ENCODE measurements at regions not wholly inside any gene's neighbourhood (a gene's known extent, or its start where the extent isn't known, plus 50 kb on each side); places are given as distances from the start of the nearest gene placed in this dataset.

GRCh38 chr21:35298757-35299156 lies 249.7 kb upstream of the RUNX1 start:
- Histone ChIP-seq H3K36me3 (ENCODE audit: insufficient read depth, low read length) (no peaks in the 10 kb centered on the region), H3K4me1 (ENCODE audit: insufficient read depth, low read length, poor library complexity, severe bottlenecking) (no peaks in the 10 kb centered on the region), H3F3A (ENCODE audit: low read depth) (no peaks in the 10 kb centered on the region), H3K9ac (ENCODE audit: low read depth, low read length, poor library complexity, severe bottlenecking) (no peak overlapping the region), H4K20me1 (ENCODE audit: insufficient read depth, low read length, poor library complexity, severe bottlenecking) (no peaks in the 10 kb centered on the region), H3K27me3 (ENCODE audit: insufficient read depth, low read length, poor library complexity, severe bottlenecking) (no peaks in the 10 kb centered on the region), H3K9me3 (ENCODE audit: insufficient read depth, low read depth, low read length) (no peaks in the 10 kb centered on the region), H3K9me2 (replicated peaks; ENCODE audit: low read depth, low read length) (no peaks in the 10 kb centered on the region), H2AFZ (ENCODE audit: low read length) (no peak overlapping the region), H3K4me2 (ENCODE audit: low read depth, low read length, poor library complexity, severe bottlenecking) (no peak overlapping the region), H3K4me3 (ENCODE audit: low read length, poor library complexity, severe bottlenecking) (no peak overlapping the region), H3K79me2 (ENCODE audit: insufficient read depth, low read length) (no peaks in the 10 kb centered on the region)
- TF ChIP-seq CTCF (conservative IDR thresholded peaks at IDR 0.05; ENCODE audit: low read length) = no peak
- no peak for TF ChIP-seq EZH2phosphoT487 (IDR thresholded peaks at IDR 0.05; ENCODE audit: borderline replicate concordance)

- no peak overlapping the region for H2AFZ ChIP-seq (ENCODE audit: low read length)
- H3K9ac ChIP-seq (ENCODE audit: low read depth, low read length, poor library complexity, severe bottlenecking) = no peak overlapping the region
- no peaks in the 10 kb centered on the region for H3K9me3 ChIP-seq (ENCODE audit: insufficient read depth, low read depth, low read length)
- no peak overlapping the region for H3K4me2 ChIP-seq (ENCODE audit: low read depth, low read length, poor library complexity, severe bottlenecking)
- no peak overlapping the region for H3K4me3 ChIP-seq (ENCODE audit: low read length, poor library complexity, severe bottlenecking)
- no peaks in the 10 kb centered on the region for H3K79me2 ChIP-seq (ENCODE audit: insufficient read depth, low read length)
- no peak for TF ChIP-seq EZH2phosphoT487 (IDR thresholded peaks at IDR 0.05; ENCODE audit: borderline replicate concordance)
- TF ChIP-seq CTCF (conservative IDR thresholded peaks at IDR 0.05; ENCODE audit: low read length) = no peak
- H3K27me3 ChIP-seq (ENCODE audit: insufficient read depth, low read length, poor library complexity, severe bottlenecking) = no peaks in the 10 kb centered on the region
- H3K36me3 ChIP-seq (ENCODE audit: insufficient read depth, low read length) = no peaks in the 10 kb centered on the region
- no peaks in the 10 kb centered on the region for H3F3A ChIP-seq (ENCODE audit: low read depth)
- H3K4me1 ChIP-seq (ENCODE audit: insufficient read depth, low read length, poor library complexity, severe bottlenecking) = no peaks in the 10 kb centered on the region
- H4K20me1 ChIP-seq (ENCODE audit: insufficient read depth, low read length, poor library complexity, severe bottlenecking) = no peaks in the 10 kb centered on the region
- H3K9me2 ChIP-seq (replicated peaks; ENCODE audit: low read depth, low read length) = no peaks in the 10 kb centered on the region
Measured at GRCh38 chr21:35297665-35298064, 248.6 kb upstream of the RUNX1 start.

- Histone ChIP-seq H3K4me2 (ENCODE audit: low read depth, low read length, poor library complexity, severe bottlenecking) (no peak overlapping the region), H4K20me1 (ENCODE audit: insufficient read depth, low read length, poor library complexity, severe bottlenecking) (no peaks in the 10 kb centered on the region), H2AFZ (ENCODE audit: low read length) (no peak overlapping the region), H3K4me1 (ENCODE audit: insufficient read depth, low read length, poor library complexity, severe bottlenecking) (no peaks in the 10 kb centered on the region), H3F3A (ENCODE audit: low read depth) (no peaks in the 10 kb centered on the region), H3K79me2 (ENCODE audit: insufficient read depth, low read length) (no peaks in the 10 kb centered on the region), H3K9ac (ENCODE audit: low read depth, low read length, poor library complexity, severe bottlenecking) (no peak overlapping the region), H3K36me3 (ENCODE audit: insufficient read depth, low read length) (no peaks in the 10 kb centered on the region), H3K9me2 (replicated peaks; ENCODE audit: low read depth, low read length) (no peaks in the 10 kb centered on the region), H3K4me3 (ENCODE audit: low read length, poor library complexity, severe bottlenecking) (no peak overlapping the region), H3K9me3 (ENCODE audit: insufficient read depth, low read depth, low read length) (no peaks in the 10 kb centered on the region), H3K27me3 (ENCODE audit: insufficient read depth, low read length, poor library complexity, severe bottlenecking) (no peaks in the 10 kb centered on the region)
- TF ChIP-seq CTCF (conservative IDR thresholded peaks at IDR 0.05; ENCODE audit: low read length) (no peak), EZH2phosphoT487 (IDR thresholded peaks at IDR 0.05; ENCODE audit: borderline replicate concordance) (no peak)
Measured at GRCh38 chr21:35294231-35294898, 245.3 kb upstream of the RUNX1 start.
